NCI-H460 (cell line): ENCODE measurements at regions not wholly inside any gene's neighbourhood (a gene's known extent, or its start where the extent isn't known, plus 50 kb on each side); places are given as distances from the start of the nearest gene placed in this dataset.

Experiments used
- DNase-seq: peaks from one replicate; pipeline ENCODE4 v3.0.0-alpha.2; 2016; ENCODE audit warnings: low read depth; ENCODE audit errors: extremely low read depth

DNA sequence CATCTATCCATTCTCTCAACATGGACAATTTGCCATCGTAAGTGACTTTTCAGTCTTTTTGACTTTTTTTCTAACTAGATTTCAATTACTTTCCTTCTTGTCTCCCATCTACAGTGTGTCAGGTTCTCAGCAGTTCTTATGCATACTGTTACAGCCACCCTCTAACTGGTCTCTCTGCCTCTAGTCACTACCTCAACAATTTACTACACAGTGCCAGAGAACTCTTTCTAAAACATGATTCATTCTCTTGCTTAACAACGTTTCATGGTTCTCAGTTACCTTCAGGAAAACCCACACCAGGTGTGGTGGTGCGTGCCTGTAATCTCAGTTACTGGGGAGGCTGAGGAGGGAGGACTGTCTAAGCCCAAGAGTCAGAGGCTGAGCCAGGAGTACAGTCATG is 95.4 kb downstream of the DIPK2A start:
- no peak for DNase-seq

DNA sequence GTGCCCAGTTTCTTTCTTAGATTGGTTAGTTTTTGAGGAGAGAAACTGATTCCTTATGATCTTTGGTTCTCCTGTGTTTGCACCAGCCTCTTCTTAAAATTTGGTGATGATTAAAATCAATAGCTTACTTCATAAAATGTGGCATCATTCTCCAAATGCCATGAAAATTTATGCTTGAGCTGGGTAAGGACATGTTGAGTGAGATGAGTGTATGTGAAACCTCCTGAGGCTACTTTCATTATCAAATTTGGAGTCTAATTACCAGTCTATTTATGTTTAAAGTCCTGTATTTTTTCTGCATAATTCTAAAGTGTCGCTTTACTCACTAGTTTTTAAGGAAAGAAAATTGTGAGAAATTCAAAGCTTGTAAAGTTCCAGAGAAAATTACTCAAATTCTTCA is 102.1 kb downstream of the DIPK2A start:
- no peak for DNase-seq

DNA sequence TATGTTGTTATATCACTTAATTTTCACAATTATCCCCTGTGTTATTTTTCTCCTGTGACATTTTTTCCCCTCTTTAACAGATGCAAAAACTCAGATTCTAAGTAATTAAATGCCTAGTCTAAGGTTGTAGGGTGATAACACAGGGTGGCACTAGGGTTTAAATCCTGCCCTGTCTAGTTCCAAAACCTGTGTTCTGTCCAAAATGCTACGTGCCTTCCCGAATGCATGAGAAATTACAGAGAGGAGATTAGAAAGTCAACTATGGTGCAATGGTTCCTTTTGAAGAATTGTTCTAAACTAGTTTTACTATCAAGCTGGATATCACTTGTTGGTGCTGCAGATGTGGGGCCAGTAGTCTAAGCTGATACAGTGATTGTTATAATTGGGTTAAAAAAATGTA is 108.0 kb downstream of the DIPK2A start:
- DNase-seq: no peak

DNA sequence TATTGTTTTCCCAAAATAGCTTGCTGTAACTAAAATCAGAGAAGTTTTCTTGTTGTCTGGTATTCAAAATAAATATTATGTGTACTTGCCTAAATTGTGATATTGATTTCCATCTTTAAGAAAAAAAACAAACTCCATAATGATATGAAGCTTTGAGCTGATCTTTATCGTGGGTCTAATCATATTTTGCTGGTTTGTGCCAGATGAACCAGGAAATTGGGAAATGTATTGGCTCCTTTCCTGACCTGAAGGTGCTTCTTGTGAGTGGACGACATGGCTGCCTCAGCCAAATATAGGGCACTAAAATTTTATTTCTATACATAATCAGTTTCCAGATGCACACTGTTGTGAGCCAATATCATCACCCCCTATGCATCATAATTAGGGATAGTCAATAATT is 113.3 kb downstream of the DIPK2A start:
- DNase-seq: no peak

DNA sequence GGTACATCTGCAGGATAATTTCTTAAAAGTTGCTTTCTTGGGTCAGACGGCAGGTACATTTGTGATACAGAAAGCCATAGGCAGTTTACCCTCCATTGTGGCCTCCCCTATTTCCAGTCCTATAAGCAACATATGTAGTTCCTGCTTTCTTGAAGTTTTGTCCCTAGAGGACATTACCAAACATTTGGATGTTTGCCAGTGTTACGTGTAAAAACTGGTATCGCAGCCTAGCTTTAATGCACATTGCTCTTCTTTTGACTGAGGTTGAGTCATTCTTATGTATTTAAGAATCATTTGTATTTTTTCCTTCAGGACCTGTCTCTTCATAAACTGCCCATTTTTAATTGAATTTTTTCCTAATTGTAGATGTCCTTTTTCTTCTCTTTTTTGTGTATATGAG is 114.3 kb downstream of the DIPK2A start:
- peak; percentile 4 for DNase-seq

DNA sequence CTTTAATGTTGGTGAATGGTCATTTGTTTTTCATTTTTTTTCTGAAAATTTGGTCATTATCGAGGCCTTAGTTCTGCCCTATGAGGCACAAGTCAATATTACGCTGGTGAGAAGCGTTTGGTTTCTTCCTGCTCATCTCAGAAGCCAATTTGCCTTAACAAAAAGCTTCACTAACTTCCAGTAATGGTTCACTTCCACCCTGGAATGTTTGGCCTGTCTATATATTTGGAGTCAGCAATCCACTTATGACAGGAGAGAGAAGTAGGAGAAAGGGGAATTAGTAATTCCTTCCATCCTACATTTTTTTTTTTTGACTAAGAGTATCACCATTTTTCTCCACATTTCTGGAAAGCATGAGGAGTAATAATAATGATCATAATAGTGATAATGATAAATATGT is 124.4 kb downstream of the DIPK2A start:
- DNase-seq: no peak

DNA sequence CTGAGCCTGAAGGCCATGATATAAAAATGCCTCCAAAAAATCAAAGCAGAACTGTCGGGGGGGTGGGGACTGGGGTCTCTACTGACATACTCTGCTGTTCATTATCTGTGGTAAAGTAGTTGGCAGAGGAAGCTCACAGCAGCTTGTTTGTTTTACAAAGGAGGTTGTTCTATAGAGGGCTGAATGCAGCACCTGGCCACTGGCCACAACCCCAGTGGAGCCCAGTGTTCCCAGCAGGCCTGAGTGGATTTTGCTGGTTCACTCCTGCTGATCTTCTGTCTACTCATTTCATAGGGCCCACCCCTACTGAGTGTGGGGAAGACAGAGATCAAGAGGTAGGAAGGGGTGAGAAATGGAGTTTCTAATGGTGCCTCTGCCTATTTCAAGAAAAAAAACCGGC is 125.5 kb downstream of the DIPK2A start:
- DNase-seq: no peak

DNA sequence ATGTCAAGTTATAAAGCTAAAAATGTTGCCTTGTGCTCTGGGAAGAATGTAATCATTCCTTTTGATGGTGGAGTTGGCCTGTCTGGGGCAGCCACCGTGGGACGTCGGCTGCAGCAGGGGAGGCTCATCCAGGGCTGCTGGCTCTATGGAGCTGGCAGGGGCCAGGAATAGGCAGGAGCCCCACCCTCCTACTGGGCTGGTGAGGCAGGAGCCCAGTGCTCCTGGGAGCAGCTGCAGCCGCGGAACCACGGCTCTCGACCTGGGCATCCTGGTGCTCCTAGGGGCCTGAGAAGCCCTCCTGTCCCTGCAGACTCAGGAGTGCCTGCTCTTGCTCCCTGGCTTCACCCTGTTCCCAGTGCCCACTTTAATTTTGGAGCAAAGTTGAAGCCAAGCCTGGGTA is 127.1 kb downstream of the DIPK2A start:
- no peak for DNase-seq

DNA sequence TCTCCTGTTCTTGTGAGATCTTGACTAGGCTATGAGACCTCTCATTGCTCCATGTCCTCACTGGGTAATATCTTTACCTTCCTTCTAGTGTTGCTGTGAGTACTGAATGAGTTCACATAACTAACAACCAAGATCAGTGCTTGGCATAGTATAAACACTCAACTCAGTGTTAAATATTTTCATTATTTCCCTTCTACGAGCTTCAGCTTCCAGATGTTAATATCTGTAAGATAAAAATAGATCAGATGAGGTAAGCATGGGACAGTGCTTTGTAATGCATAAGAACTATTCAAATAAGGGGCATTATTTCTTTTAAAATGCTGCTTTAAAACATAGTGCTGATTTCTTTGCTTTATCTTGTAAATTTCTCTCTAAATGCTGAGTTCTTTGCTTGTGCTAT is 130.8 kb downstream of the DIPK2A start:
- DNase-seq: no peak

DNA sequence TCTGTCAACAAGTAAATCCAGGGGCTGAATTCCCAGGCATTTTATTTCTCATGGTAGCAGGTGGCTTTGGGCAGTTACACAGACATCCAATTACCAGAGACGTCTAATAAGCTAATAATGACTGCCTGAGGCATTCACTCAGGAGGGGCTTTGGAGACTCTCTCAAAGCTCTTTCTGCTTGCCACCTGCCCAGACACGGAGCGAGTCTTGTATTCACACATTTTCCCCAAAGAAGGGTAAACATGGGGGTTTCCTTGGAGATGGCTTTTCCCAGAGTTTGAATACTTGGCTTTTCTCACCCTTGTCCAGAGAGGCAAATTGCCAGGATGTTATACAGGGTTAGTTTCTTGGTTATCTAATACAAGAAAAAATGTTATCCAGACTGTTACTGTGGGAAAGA is 132.6 kb downstream of the DIPK2A start:
- DNase-seq: no peak

DNA sequence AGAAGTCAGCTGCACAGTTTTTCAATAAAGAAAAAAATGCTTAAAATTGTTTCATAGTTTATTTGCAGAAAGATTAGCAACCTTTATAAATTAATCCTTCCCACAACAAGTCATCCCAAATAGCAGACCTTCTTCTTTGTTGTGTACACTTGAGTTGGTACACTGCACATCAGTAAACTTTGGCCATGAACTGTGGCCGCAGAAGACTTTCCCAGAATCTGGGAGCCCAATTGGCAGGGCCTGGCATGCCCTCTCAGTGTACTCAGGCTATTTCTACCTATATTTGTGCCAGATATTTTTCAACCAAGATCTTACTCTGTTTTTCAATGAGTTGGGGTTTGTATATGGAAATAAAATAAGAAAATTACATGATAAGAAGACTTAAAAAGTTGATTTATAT is 133.1 kb downstream of the DIPK2A start:
- DNase-seq: no peak

DNA sequence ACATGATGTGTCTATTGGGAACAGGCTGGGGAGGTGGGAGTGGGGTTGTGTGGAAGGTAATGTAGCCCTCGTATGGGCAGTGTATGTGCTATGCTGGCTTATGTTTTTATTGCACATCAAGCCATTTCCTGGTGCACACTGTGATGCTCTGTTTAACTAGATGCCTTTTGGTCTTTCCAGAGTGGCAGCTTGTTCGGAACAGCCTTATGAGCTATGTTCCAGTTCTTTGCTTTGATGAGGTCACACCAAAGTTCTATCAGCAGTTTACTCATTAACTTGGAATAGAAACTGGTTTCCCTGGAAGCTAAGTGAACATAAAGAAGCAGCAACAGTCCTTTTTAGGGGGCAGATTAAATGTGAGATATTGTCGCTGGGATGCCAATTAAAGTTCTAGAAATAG is 133.9 kb downstream of the DIPK2A start:
- no peak for DNase-seq

DNA sequence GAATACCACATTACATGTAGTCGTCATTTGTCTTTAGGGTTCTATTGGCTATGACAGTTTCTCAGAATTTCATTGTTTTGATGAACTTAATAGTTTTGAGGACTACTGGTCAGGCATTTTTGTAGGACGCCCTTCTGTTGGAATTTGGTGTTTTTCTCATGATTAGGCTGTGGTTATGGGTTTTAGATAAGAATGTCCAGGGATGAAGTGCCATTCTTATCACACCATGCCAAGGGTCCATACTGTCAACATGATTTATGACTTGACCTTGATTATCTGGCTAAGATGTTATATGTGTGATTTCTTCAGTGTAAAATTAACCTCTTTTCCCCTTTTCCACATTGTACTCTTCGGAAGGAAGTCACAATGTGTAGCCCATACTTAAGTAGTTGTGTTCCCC is 135.3 kb downstream of the DIPK2A start:
- DNase-seq: no peak

DNA sequence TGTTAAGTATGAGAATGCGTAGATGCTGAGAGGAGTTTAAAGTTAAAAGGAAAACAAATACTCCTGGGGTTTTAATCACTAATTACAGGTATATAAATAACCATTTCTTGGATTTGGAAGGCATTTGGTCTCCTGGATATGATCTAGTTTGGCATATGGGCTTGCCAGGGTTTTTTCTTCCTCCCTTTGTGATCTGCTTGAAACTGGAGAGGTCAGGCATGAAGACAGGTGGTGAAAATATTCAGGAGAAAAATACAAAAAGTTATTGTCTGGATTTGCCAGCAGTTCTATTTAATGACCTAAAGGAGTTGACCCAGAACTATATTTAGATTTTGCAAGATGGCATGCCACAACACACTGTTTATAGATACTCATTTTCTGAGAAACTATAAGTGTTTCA is 136.3 kb downstream of the DIPK2A start:
- DNase-seq: no peak

DNA sequence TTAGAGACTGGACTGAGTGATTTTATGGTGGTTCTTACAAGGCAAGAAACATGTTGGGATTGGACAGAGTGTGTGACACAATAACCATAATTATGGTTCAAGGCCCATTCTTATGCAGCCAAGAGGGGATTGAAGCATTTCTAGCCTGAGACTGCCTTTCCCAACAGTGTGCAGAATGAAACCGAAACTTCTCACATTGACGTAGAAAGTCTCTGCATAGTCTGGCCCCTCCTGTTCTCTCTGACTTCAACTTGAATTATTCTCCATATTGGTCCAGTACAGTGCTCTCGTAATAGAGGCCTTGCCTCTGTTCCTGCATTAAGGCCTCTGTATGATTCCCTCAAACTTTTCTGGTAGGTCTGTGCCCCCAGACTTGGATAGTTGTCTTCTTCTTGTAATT is 138.3 kb downstream of the DIPK2A start:
- no peak for DNase-seq

DNA sequence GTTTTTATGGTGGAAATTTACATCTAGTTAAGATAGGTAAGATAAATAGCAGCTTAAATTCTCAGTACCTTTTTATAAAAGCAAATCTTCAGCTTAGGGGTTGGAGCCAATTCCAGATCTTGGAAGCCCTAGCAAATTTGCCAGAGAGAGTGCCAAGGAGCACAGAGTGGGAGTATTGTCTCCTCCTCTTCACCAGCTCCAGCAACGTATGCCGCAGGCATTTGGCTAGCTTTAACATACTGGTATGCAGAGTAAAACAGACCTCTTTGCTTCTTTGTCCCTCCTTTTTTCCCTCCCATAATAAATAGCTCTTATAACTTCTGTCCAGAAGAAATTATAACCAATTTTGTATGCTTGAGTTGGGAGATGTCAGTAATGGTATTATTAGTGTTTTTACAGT is 140.4 kb downstream of the DIPK2A start:
- DNase-seq: no peak

DNA sequence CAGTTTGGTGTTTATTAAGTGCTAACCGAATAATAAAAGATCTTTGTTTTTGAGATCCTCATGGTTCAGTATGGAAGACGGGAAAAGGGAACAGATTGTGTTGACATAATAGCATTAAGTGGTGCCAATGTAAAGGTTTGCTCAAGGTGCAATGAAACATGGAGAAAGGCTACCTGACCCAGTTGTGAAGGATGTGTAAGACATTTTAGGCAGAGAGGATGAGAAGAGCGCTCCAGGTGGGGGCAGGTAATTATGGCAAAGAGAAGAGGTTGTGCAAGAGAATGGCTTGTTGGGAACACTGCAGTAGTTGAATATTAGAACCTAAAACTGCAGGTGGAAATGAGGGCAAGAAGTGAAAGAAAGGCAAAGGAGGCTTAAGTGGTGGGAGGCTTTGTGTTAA is 140.8 kb downstream of the DIPK2A start:
- no peak for DNase-seq

DNA sequence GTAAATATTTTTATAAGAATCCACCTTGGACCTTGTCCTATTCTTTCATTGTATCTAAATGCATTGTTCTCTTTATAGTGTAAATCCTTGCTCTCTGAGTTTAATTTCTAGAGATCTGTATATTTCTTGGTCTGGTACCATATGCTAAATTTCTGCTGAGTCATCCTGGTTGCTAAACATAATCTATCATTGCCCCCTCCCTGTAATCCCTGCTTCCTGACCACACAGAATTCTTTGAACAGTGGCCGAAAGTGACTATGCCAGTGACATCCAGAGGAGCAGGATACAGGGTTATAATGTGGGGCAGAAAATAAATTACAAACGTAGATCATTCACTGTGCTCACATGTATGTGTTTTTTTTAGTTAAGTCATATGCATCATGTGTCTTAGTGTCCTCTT is 143.1 kb downstream of the DIPK2A start:
- DNase-seq: peak; percentile 11

DNA sequence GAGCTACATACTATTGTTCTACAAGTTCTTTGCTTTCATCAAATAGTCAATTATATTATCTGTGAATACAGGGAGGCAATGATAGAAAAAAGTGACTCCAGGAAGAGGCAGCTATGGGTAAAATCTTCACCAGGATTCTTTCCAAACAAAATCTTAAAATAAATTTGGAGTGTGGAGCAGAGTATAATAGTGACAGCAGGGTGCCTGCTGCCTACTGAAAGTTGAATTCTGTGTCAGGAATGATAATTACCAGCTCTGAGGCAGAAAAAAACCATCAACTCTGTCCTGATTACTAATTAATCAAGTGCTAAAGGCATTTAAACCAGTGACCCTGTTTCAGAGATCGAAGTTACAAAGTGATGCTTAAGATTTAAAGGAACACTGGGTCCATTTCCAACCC is 148.0 kb downstream of the DIPK2A start:
- no peak for DNase-seq

DNA sequence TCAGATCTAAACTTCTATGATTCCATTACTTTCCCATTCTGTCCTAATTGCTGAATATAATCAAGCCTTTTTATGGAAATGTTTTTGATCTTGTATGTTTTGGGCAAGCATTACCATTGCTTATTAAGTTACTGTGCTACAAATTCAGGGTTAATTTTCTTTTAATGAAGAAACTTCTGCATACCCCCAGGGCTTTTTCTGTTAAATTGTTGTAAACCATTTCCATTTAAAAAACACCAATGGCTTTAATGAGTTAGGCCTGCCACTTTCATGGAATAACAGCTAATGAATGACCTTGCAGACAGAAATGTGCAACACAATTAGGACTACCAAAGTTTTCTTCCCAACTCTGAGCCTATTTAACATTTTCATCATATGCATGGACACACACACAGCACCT is 150.0 kb downstream of the DIPK2A start:
- DNase-seq: no peak

DNA sequence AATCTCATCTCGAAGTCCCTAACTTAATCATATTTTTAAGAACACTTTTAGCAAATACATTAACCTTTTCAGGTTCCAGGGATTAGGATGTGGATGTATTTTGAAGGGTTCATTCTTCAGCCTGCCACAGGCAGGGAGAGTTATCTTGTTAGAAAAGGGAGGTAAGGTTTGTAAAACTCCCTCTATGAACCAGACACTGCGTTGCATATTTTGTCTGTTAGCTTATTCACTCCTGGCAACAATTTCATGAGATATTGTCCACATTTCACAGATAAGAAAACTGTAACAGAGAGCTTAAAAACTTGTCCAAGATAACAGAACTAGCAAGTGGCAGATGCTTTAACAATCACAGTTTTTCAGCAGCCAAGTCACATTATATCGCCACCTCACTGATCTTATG is 155.4 kb downstream of the DIPK2A start:
- no peak for DNase-seq

DNA sequence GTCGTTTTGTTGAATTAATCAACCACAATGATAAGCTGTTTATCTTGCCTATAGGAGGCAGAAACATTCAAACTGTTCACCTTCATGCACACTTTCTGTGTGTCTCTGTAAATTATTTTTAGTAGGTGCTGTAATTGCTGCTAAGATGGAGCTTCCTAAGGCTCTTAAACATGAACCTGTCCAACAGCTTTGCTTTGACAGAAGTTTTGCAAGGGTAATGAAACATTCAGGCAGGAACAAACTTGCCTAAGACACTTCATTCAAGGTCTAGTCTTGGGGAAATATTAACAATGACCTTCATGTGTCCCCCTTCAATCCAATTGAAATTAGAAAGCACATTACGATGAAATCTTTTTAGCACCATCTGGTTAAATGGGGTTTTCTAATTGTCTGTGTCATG is 156.1 kb downstream of the DIPK2A start:
- DNase-seq: no peak

DNA sequence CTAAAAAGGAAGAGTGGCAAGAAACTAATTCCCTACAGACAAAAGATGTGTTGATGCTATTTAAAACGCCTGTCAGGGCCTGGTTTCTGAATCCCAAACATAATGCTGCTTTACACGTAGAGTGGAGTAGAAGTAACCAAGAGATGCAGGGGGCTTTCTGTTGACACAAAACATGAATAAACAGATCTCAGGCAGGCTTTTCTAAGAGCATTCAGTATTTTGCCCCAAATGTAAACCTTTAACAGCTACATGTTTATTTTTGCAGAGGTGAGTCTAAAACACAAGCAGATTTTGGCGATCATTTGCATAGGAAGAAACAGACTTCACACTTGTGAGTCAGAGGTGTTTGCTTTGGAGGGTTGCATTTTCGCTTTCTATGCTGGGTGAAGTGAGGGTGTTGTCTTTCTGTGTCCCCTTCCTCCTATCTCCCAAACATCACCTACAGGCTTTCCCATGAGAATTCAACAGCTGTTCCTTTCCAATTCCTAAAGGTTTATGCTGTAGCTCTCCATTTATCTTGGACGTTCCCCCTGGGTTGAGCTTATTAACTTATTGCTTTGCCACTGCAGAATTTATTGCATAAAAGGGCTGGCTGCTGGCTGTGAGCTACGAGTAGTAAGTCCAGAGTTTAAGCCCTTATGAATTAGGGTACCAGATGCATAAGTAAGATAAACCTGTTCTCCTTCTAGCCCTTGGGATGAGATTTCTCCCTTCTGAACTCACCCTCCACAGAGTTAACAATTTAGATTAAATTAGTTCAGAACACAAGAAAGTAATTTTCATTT is 156.7 kb downstream of the DIPK2A start:
- DNase-seq: no peak
